Fibroblast of the aortic adventitia (primary cell): ENCODE measurements at regions not wholly inside any gene's neighbourhood (a gene's known extent, or its start where the extent isn't known, plus 50 kb on each side); places are given as distances from the start of the nearest gene placed in this dataset.

ENCODE experiments used
- DNase-seq: peaks from one replicate; pipeline ENCODE4 v3.0.0-alpha.2; 2010; ENCODE audit warnings: low read depth
- H3K4me3 ChIP-seq: 2 replicates; pipeline ENCODE4 v1.5.1; 2011; ENCODE audit warnings: low read depth, mild to moderate bottlenecking, control low read depth, low read length, moderate library complexity
- CTCF ChIP-seq: IDR thresholded peaks from 2 replicates; pipeline ENCODE4 v1.5.1; 2011; ENCODE audit warnings: mild to moderate bottlenecking, low read length, control low read depth, inconsistent platforms; ENCODE audit not compliant: insufficient read depth

DNA sequence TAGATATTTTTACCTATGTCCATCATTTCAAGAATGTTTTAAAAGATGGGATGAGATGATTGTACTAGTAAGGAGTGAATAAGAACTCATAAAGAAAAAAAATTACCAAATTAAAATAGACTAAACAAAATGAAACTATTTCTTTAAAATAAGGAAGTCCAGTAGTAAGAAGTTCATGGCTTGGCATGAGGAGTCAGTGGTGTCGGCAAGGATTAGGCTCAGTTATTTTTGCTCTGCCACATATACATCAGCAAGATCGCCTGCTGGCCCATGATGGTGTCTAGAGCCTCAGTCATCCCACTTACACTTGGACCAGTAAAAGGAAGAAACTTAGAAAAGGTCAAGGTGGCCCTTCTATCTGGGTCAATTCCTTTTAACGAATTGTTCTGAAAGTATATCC is 300.9 kb upstream of the SLC8A1 start:
- no peak for TF ChIP-seq CTCF
- H3K4me3 ChIP-seq, result no peak overlapping the region
- no peak for DNase-seq

DNA sequence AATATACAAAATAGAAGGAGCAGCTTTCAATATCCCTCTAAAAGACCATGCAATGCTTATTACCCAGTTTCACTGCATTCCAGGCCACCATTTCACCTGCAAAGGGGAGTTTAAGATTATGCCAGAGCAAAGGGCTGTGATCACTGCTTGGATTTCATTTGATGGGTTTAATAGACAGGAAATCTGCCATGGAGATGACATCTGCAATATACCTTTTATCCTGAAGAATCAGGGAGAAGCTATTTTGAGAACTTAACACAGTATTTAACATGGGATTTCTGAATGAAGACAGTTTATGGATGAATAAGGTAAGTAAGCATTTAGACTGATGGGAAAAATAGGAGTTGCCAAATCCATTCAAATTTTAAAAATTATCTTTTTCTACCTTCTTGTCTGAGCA is 303.0 kb upstream of the SLC8A1 start:
- no peak for TF ChIP-seq CTCF
- H3K4me3 ChIP-seq, result no peak overlapping the region
- DNase-seq, result no peak

- H3K4me3 ChIP-seq, result no peak overlapping the region
- peak; percentile 19 for DNase-seq
- no peak for TF ChIP-seq CTCF
Measured at GRCh38 chr2:40758401-40759155, 306.7 kb upstream of the SLC8A1 start.

DNA sequence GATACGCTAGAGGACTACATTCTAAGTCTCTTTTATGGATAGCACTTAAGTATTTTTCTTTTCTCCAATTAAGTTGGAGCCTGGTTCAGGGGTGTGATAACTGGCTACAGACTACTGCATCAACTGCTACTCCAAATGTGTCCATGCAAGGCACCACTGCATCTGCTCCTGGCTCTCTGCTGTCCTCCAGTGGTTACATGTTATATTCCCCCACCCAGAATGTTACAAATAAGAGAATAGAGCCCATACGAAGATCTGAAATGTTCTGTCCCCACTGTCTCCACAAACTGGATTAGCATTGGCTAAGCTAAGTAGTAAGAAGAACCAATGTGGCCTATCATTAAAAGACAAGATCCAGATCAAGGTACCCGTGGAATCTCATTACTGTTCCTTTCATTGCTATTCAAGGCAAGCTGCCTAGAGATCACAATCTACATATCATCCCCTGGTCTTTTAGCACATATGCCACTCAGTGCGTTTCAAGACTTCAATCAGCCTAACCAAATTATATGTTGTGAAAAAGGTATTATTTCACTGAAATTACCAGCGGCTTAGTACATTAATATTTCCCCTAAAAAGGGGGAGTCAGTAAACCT is 308.3 kb upstream of the SLC8A1 start:
- TF ChIP-seq CTCF, result peak; percentile 88
- H3K4me3 ChIP-seq, result no peak overlapping the region
- DNase-seq, result peak; percentile 63

GRCh38 chr2:40773291-40773690 is 321.4 kb upstream of the SLC8A1 start:
- no peak for TF ChIP-seq CTCF

GRCh38 chr2:40783704-40784103 is 331.8 kb upstream of the SLC8A1 start:
- H3K4me3 ChIP-seq, result no peak overlapping the region
- TF ChIP-seq CTCF, result no peak
- no peak for DNase-seq

More at GRCh38 chr2:40773291-40773690, 321.4 kb upstream of the SLC8A1 start:
- no peak overlapping the region for H3K4me3 ChIP-seq
- DNase-seq, result no peak
